GM12872 (cell line): ENCODE measurements at regions not wholly inside any gene's neighbourhood (a gene's known extent, or its start where the extent isn't known, plus 50 kb on each side); places are given as distances from the start of the nearest gene placed in this dataset.

ENCODE experiments used
- TF ChIP-seq, protein P1 (sequence below): IDR thresholded peaks from 3 replicates; pipeline ENCODE4 v1.5.1; 2011; ENCODE audit warnings: low read depth, mild to moderate bottlenecking, low read length, moderate library complexity; ENCODE audit not compliant: insufficient read depth

DNA sequence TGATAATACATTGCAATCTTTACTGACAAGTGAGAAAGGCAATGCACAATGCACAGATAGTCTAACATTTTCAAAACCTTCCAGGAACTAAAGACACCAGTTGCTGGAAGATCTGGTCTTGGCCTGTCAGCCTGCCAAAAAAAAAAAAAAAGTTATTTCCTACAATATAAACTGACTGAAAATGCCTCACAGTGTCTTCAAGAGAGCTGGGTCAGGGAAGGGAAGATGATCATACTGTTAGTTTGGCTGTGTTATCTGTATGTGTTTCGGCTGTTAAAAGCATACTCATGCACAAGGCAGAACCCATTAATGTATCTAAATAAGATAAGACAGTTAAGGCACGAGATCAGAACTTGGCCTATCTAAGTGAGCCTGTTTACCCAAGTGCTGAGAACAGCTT, 673.4 kb downstream of the MECOM start:
- TF ChIP-seq, protein P1, sequence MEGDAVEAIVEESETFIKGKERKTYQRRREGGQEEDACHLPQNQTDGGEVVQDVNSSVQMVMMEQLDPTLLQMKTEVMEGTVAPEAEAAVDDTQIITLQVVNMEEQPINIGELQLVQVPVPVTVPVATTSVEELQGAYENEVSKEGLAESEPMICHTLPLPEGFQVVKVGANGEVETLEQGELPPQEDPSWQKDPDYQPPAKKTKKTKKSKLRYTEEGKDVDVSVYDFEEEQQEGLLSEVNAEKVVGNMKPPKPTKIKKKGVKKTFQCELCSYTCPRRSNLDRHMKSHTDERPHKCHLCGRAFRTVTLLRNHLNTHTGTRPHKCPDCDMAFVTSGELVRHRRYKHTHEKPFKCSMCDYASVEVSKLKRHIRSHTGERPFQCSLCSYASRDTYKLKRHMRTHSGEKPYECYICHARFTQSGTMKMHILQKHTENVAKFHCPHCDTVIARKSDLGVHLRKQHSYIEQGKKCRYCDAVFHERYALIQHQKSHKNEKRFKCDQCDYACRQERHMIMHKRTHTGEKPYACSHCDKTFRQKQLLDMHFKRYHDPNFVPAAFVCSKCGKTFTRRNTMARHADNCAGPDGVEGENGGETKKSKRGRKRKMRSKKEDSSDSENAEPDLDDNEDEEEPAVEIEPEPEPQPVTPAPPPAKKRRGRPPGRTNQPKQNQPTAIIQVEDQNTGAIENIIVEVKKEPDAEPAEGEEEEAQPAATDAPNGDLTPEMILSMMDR, result no peak

DNA sequence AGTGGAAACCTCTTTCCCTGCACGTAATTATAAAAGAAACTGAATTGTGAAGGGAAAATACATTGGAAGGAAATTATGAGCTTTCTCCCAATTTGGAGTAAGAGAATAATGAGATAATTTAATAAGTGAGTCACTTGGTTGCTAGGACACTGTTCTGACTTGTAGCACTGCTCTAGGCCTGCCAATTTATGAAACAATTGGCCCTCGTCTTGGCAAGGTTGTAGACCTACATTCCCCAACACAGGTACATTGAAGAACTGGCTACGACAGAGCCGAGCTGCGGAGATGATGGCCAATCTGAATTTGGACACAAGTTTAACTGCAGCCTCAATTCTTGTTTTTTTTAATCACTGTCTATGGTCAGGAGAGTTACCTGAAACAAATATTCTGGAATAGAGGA, 674.1 kb downstream of the MECOM start:
- TF ChIP-seq, protein P1, result no peak

DNA sequence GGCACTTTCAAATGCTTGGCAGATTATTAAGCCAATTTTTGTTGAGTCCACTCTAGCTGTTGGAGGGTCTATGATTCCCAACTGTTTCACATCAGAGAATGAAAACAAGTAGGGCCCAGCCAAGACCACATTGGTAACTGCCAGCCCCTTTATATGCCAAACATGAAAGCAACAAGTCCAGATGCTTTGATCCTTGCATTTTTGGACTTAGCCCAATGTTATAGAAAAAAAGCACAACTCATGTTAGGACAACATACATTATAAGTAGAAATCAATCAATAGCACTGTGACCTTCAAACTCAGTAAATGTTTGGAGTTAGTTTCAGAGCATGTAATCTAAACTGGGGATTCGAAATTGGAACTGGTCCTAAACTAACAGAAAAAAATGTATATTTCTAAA, 674.7 kb downstream of the MECOM start:
- TF ChIP-seq, protein P1, result no peak

DNA sequence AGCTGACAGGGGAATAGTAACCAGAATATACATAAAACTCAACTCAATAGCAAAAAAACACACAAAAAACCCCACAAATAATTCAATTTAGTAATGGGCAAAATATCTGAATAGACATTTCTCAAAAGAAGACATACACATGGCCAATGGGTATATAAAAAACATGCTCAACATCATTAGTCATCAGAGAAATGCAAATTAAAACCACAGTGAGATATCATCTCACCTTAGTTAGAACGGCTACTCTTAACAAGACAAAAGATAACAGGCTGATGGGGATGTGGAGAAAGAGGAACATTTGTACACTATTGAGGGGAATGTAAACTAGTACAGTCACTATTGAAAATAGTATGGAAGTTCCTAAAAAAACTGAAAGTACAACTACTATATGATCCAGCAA, 678.6 kb downstream of the MECOM start:
- TF ChIP-seq, protein P1, result no peak

DNA sequence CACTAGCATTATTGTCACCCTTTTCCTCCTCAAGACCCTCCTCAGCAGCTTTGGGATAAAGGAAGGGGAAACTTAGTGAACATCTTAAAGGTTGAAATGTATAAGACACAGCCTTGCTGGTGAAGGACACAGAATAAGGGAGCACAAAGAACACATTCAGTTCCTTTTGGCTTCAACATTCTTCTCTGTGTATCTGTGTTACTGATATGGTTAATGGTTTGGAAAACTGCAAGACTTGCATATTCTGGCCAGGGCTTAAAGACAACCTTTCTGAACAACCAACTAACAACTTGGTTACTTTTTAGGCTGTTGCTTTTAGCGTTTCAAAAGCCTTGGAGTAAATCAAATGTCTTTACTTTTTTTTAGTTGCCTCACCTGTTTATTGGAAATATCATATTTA, 680.5 kb downstream of the MECOM start:
- TF ChIP-seq, protein P1, result no peak

DNA sequence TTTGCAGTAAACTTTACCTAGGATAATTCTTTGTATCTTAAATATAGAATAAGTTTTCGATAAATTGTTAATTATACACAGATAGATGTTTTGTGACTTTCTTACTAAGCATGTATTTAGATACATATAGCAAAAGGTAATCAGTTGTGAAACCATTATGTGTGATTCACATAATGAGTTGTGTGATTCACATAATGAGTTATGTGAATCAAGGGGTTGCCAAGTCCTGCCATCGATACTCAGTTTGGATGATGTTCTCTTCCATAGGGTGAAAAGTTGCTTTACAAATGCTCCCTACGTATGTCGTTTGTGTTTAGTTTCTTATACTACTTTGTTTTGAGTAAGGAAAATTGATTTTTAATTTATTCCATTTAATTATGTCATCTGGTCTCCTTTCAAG, 682.1 kb downstream of the MECOM start:
- TF ChIP-seq, protein P1, result no peak

DNA sequence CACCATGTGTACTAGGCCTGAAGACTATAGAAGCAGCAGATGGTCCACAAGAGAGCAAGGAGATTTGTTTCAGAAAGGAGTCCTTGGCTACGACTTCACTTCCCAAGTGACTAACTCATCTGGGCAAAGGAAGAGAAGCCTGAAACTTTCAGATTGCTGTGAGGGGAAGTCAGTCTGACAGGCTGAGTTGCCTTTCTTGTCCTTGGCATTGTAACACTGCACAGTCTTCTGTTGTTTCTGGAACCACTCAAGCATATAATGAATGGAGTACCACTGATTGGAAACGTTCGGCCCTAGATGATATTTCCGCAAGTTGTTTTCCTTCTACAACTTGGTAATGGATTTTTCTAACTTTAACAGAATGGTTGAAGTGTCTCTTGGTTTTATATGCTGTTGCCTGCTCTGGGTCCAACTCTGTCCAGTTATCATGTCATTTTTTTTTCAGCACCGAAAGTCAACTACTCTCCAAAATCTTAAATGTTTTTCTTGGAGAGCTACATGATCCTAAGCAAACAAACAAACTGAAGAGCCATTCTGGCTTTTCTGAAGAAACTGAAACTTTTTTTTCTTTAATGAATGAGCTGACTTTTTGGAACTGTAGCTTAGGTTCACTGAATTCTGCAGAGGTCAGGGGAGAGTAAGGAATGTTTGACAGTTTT, 685.7 kb downstream of the MECOM start:
- TF ChIP-seq, protein P1, result no peak
